ENCODE measurements at regions not wholly inside any gene's neighbourhood (a gene's known extent, or its start where the extent isn't known, plus 50 kb on each side); places are given as distances from the start of the nearest gene placed in this dataset.
A peak's percentile ranks its signal among the peaks of the same experiment; 100 is the strongest.

GRCh38 chr5:175388531-175388930 is 55.5 kb downstream of the DRD1 start:
- WGBS (ENCODE audit: missing lambda C conversion rate), result 42% methylated on average over 4 of the region's 5 CpGs
- peaks cover 40% of the 10 kb centered on the region for H3K4me1 ChIP-seq
- ATAC-seq, result no peak
- no peaks in the 10 kb centered on the region for H3K9me3 ChIP-seq
- no peak for DNase-seq (ENCODE audit: low read depth in 1 of 2, low spot score in 1 of 2)
- no peak overlapping the region for H3K4me2 ChIP-seq
- FAIRE-seq, result no peak
- H3K27ac ChIP-seq, result peak overlapping the region in 1 of 2 experiments; percentile 15; a peak in 2 of 6 replicates
- H3K4me3 ChIP-seq, result no peak overlapping the region
- POLR2A ChIA-PET, result no interaction called here
- TF ChIP-seq PBX3 (IDR thresholded peaks at IDR 0.05) (no peak), ATOH8 (CRISPR knock-in tag; IDR thresholded peaks at IDR 0.05; ENCODE audit: low read depth) (no peak), MAFK (IDR thresholded peaks at IDR 0.05; ENCODE audit: partially characterized antibody) (no peak)
- CTCF ChIA-PET, result interaction anchor here (0.8 kb wide), 2 partner anchors 48 to 597 kb away, joined by 3 to 4 read pairs; no protein-coding TSS in a partner anchor

GRCh38 chr5:175387144-175387543 is 56.8 kb downstream of the DRD1 start:
- FAIRE-seq (no peak), ATAC-seq (no peak), DNase-seq (ENCODE audit: low read depth in 1 of 2, low spot score in 1 of 2) (no peak)
- Histone ChIP-seq H3K27ac (peak overlapping the region in 1 of 2 experiments; percentile 75; a peak in 3 of 6 replicates), H3K4me1 (peaks cover 52% of the 10 kb centered on the region), H3K4me3 (no peak overlapping the region), H3K9me3 (no peaks in the 10 kb centered on the region), H3K4me2 (no peak overlapping the region)
- WGBS (ENCODE audit: missing lambda C conversion rate), result 45% methylated on average over 2 of the region's 2 CpGs
- ChIA-PET CTCF (interaction anchor here (0.6 kb wide), 1 partner anchor 1858 kb away, joined by 3 read pairs; no protein-coding TSS in a partner anchor), POLR2A (no interaction called here)
- TF ChIP-seq RNF2 (IDR thresholded peaks at IDR 0.05; ENCODE audit: borderline replicate concordance, low read depth) (no peak), BCL3 (IDR thresholded peaks at IDR 0.05) (no peak), HEYL (CRISPR knock-in tag; IDR thresholded peaks at IDR 0.05) (no peak), RAD21 (conservative IDR thresholded peaks at IDR 0.05 in 1 of 2, IDR thresholded peaks at IDR 0.05 in 1 of 2) (no peak), NFE2L2 (conservative IDR thresholded peaks at IDR 0.05; ENCODE audit: low read length) (no peak), CEBPB (IDR thresholded peaks at IDR 0.05) (no peak), EHMT2 (IDR thresholded peaks at IDR 0.05; ENCODE audit: low read depth) (no peak), EHF (CRISPR knock-in tag; IDR thresholded peaks at IDR 0.05) (no peak), ZNF302 (CRISPR knock-in tag; IDR thresholded peaks at IDR 0.05) (no peak), FOXS1 (CRISPR knock-in tag; IDR thresholded peaks at IDR 0.05) (no peak), ZSCAN20 (CRISPR knock-in tag; IDR thresholded peaks at IDR 0.05) (no peak), HMGXB4 (CRISPR knock-in tag; IDR thresholded peaks at IDR 0.05; ENCODE audit: borderline replicate concordance) (no peak), KDM5A (IDR thresholded peaks at IDR 0.05) (no peak), NR3C1 (IDR thresholded peaks at IDR 0.05) (no peak), TFCP2L1 (CRISPR knock-in tag; IDR thresholded peaks at IDR 0.05) (no peak), RARB (CRISPR knock-in tag; IDR thresholded peaks at IDR 0.05) (no peak), E2F6 (IDR thresholded peaks at IDR 0.05; ENCODE audit: borderline replicate concordance, low read depth) (no peak), SMC3 (IDR thresholded peaks at IDR 0.05) (no peak)

Measured in A549 (cell line).